Astrocyte (in vitro differentiated cells and primary cell): ENCODE measurements at regions not wholly inside any gene's neighbourhood (a gene's known extent, or its start where the extent isn't known, plus 50 kb on each side); places are given as distances from the start of the nearest gene placed in this dataset.

Source experiments
- DNase-seq: peaks from one replicate; pipeline ENCODE4 v3.0.0-alpha.2; 2010; ENCODE audit warnings: low read depth
- FAIRE-seq: peaks from 2 replicates; lab custom pipeline; 2011; peaks lifted over from hg19 to GRCh38; lab: Jason Lieb, UNC
- H2AFZ ChIP-seq: 2 replicates; pipeline ENCODE4 v1.6.0; 2012; ENCODE audit warnings: low read depth, low read length, inconsistent platforms
- H3K27ac ChIP-seq: 2 replicates; pipeline ENCODE4 v1.5.1; 2011; ENCODE audit warnings: low read depth, low read length, inconsistent platforms
- H3K27me3 ChIP-seq: 2 replicates; pipeline ENCODE4 v1.6.0; 2011; ENCODE audit warnings: low read length, inconsistent platforms; ENCODE audit not compliant: insufficient read depth
- H3K36me3 ChIP-seq: 2 replicates; pipeline ENCODE4 v1.5.1; 2011; ENCODE audit warnings: low read length, inconsistent platforms; ENCODE audit not compliant: insufficient read depth
- H3K4me1 ChIP-seq: 2 replicates; pipeline ENCODE4 v1.5.1; 2011; ENCODE audit warnings: low read length, inconsistent platforms; ENCODE audit not compliant: insufficient read depth
- H3K4me2 ChIP-seq: 2 replicates; pipeline ENCODE4 v1.6.0; 2012; ENCODE audit warnings: low read length, inconsistent platforms
- H3K4me3 ChIP-seq: 2 replicates; pipeline ENCODE4 v1.5.1; 2011; ENCODE audit warnings: low read depth, mild to moderate bottlenecking, low read length, inconsistent platforms; ENCODE audit not compliant: insufficient read depth
- H3K79me2 ChIP-seq: 2 replicates; pipeline ENCODE4 v1.6.0; 2012; ENCODE audit warnings: mild to moderate bottlenecking, low read length, inconsistent platforms; ENCODE audit not compliant: insufficient read depth
- H3K9ac ChIP-seq: 2 replicates; pipeline ENCODE4 v1.6.0; 2012; ENCODE audit warnings: mild to moderate bottlenecking, low read length, inconsistent platforms
- H3K9me3 ChIP-seq: 2 replicates; pipeline ENCODE4 v1.5.1; 2012; ENCODE audit warnings: low read depth, mild to moderate bottlenecking, low read length, inconsistent platforms; ENCODE audit not compliant: insufficient read depth
- H4K20me1 ChIP-seq: 2 replicates; pipeline ENCODE4 v1.6.0; 2012; ENCODE audit warnings: low read length, inconsistent platforms; ENCODE audit not compliant: insufficient read depth
- H3K27ac Mint-ChIP-seq: one replicate; pipeline ENCODE4 v1.8.0; 2021; ENCODE audit warnings: mild to moderate bottlenecking, mixed read lengths; ENCODE audit not compliant: unreplicated experiment
- H3K27me3 Mint-ChIP-seq: one replicate; pipeline ENCODE4 v1.8.0; 2021; ENCODE audit warnings: low read depth, mixed read lengths; ENCODE audit not compliant: unreplicated experiment
- H3K36me3 Mint-ChIP-seq: one replicate; pipeline ENCODE4 v1.8.0; 2021; ENCODE audit warnings: low read depth, mixed read lengths; ENCODE audit not compliant: unreplicated experiment
- H3K4me1 Mint-ChIP-seq: one replicate; pipeline ENCODE4 v1.8.0; 2021; ENCODE audit warnings: low read depth, mixed read lengths; ENCODE audit not compliant: unreplicated experiment
- H3K4me3 Mint-ChIP-seq: one replicate; pipeline ENCODE4 v1.8.0; 2021; ENCODE audit warnings: mild to moderate bottlenecking, moderate library complexity, mixed read lengths; ENCODE audit not compliant: unreplicated experiment
- H3K9me3 Mint-ChIP-seq: one replicate; pipeline ENCODE4 v1.8.0; 2021; ENCODE audit warnings: mild to moderate bottlenecking, mixed read lengths; ENCODE audit not compliant: unreplicated experiment
- CTCF ChIP-seq: IDR thresholded peaks from 2 replicates; pipeline ENCODE4 v1.5.1; 2011; ENCODE audit warnings: low read depth, mild to moderate bottlenecking, inconsistent platforms, low read length, moderate library complexity; ENCODE audit not compliant: insufficient read depth
- EZH2 ChIP-seq: IDR thresholded peaks from 2 replicates; pipeline ENCODE4 v1.6.1; 2012; ENCODE audit warnings: mild to moderate bottlenecking, low read length, inconsistent platforms; ENCODE audit not compliant: insufficient read depth

- Histone ChIP-seq H3K4me1 (no peaks in the 10 kb centered on the region), H3K4me2 (no peak overlapping the region), H3K27me3 (no peaks in the 10 kb centered on the region), H3K36me3 (no peaks in the 10 kb centered on the region), H3K9me3 (no peaks in the 10 kb centered on the region), H4K20me1 (no peaks in the 10 kb centered on the region), H3K27ac (no peak overlapping the region), H3K79me2 (no peaks in the 10 kb centered on the region), H2AFZ (no peak overlapping the region), H3K4me3 (no peak overlapping the region), H3K9ac (no peak overlapping the region)
- H3K36me3 Mint-ChIP-seq, result no peaks in the 10 kb centered on the region
- H3K27ac Mint-ChIP-seq, result no peak overlapping the region
- H3K27me3 Mint-ChIP-seq, result peaks cover 13% of the 10 kb centered on the region
- no peak overlapping the region for H3K4me3 Mint-ChIP-seq
- no peaks in the 10 kb centered on the region for H3K9me3 Mint-ChIP-seq
- no peak for DNase-seq
- FAIRE-seq, result no peak
- TF ChIP-seq CTCF (no peak), EZH2 (no peak)
- peaks cover 3% of the 10 kb centered on the region for H3K4me1 Mint-ChIP-seq
Observed at GRCh38 chr1:177429234-177429633, 258.5 kb downstream of the BRINP2 start.

GRCh38 chr1:177427811-177428210 is 257.1 kb downstream of the BRINP2 start:
- Histone ChIP-seq H3K9me3 (no peaks in the 10 kb centered on the region), H3K27me3 (no peaks in the 10 kb centered on the region), H3K27ac (no peak overlapping the region), H3K79me2 (no peaks in the 10 kb centered on the region), H3K4me3 (no peak overlapping the region), H3K9ac (no peak overlapping the region), H3K36me3 (no peaks in the 10 kb centered on the region), H4K20me1 (no peaks in the 10 kb centered on the region), H2AFZ (no peak overlapping the region), H3K4me2 (no peak overlapping the region), H3K4me1 (no peaks in the 10 kb centered on the region)
- H3K4me3 Mint-ChIP-seq, result no peak overlapping the region
- H3K36me3 Mint-ChIP-seq, result no peaks in the 10 kb centered on the region
- peaks cover 13% of the 10 kb centered on the region for H3K27me3 Mint-ChIP-seq
- no peak overlapping the region for H3K27ac Mint-ChIP-seq
- peaks cover 3% of the 10 kb centered on the region for H3K4me1 Mint-ChIP-seq
- H3K9me3 Mint-ChIP-seq, result no peaks in the 10 kb centered on the region
- no peak for FAIRE-seq
- DNase-seq, result no peak
- TF ChIP-seq CTCF, result no peak
- no peak for TF ChIP-seq EZH2

GRCh38 chr1:177426497-177426896 is 255.7 kb downstream of the BRINP2 start:
- no peaks in the 10 kb centered on the region for H3K36me3 Mint-ChIP-seq
- H3K9me3 Mint-ChIP-seq, result no peaks in the 10 kb centered on the region
- H3K27ac ChIP-seq, result no peak overlapping the region
- no peaks in the 10 kb centered on the region for H3K36me3 ChIP-seq
- no peaks in the 10 kb centered on the region for H3K27me3 ChIP-seq
- DNase-seq (no peak), FAIRE-seq (no peak)
- H3K4me1 ChIP-seq, result no peaks in the 10 kb centered on the region
- H3K9ac ChIP-seq, result no peak overlapping the region
- no peaks in the 10 kb centered on the region for H3K79me2 ChIP-seq
- TF ChIP-seq CTCF (no peak), EZH2 (no peak)
- H3K4me2 ChIP-seq, result no peak overlapping the region
- no peak overlapping the region for H3K27ac Mint-ChIP-seq
- no peak overlapping the region for H3K4me3 Mint-ChIP-seq
- no peak overlapping the region for H2AFZ ChIP-seq
- no peak overlapping the region for H3K4me3 ChIP-seq
- H3K9me3 ChIP-seq, result no peaks in the 10 kb centered on the region
- H3K4me1 Mint-ChIP-seq, result peaks cover 3% of the 10 kb centered on the region
- no peaks in the 10 kb centered on the region for H4K20me1 ChIP-seq
- peaks cover 10% of the 10 kb centered on the region for H3K27me3 Mint-ChIP-seq
